ENCODE measurements at regions not wholly inside any gene's neighbourhood (a gene's known extent, or its start where the extent isn't known, plus 50 kb on each side); places are given as distances from the start of the nearest gene placed in this dataset.
"Not testable (repeated sequence)": the region's sequence is repeated elsewhere in the genome, so short reads cannot be mapped to it uniquely, and the experiment has no call there.

- Mint-ChIP-seq H3K27me3 (no peaks in the 10 kb centered on the region), H3K4me3 (no peak overlapping the region), H3K9me3 (no peaks in the 10 kb centered on the region), H3K4me1 (no peaks in the 10 kb centered on the region), H3K27ac (no peak overlapping the region), H3K36me3 (ENCODE audit: low read depth) (no peaks in the 10 kb centered on the region)
- ChIA-PET CTCF (no interaction called here), POLR2A (no interaction called here)
- DNase-seq = no peak
- intact Hi-C loops (cut with micrococcal nuclease) = no loop called here
- TF ChIP-seq CTCF (IDR thresholded peaks at IDR 0.05) = no peak
- ATAC-seq (ENCODE audit: low read depth) = no peak
These were observed 75.1 kb upstream of the NUDT10 start for GRCh38 chrX:51257490-51257889.

GRCh38 chrX:51262271-51262670, 70.4 kb upstream of the NUDT10 start:
- intact Hi-C loops (cut with micrococcal nuclease); DNase-seq; CTCF ChIA-PET: not testable (repeated sequence)

DNA sequence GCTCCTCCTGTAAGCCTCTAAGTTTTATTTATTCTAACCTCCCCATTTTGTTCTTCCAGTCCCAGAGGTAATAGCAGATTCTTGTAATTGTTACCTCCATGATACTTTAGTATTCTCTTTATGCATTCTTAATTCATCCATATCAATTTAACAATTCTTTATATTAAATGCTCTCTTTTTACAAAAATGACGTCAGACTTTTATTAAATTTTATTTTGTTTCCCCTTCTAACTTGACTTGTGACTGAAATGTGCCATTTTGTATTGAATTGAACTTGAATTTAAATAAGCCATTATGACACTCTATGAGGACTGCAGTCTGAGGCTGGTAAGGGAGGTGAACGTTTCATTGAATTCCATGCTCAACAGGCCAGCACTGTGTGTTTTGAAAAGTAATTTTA, 60.0 kb upstream of the NUDT10 start:
- intact Hi-C loops (cut with micrococcal nuclease) = no loop called here
- Mint-ChIP-seq H3K4me3 (no peak overlapping the region), H3K27ac (no peak overlapping the region), H3K9me3 (no peaks in the 10 kb centered on the region), H3K4me1 (no peaks in the 10 kb centered on the region), H3K27me3 (no peaks in the 10 kb centered on the region), H3K36me3 (ENCODE audit: low read depth) (no peaks in the 10 kb centered on the region)
- ATAC-seq (ENCODE audit: low read depth) (no peak), DNase-seq (no peak)
- ChIA-PET POLR2A (no interaction called here), CTCF (no interaction called here)
- TF ChIP-seq CTCF (IDR thresholded peaks at IDR 0.05) = no peak

More at GRCh38 chrX:51262271-51262670, 70.4 kb upstream of the NUDT10 start:
- ATAC-seq (ENCODE audit: low read depth); POLR2A ChIA-PET; H3K27me3 Mint-ChIP-seq; H3K9me3 Mint-ChIP-seq; H3K36me3 Mint-ChIP-seq (ENCODE audit: low read depth); H3K4me3 Mint-ChIP-seq; H3K27ac Mint-ChIP-seq; H3K4me1 Mint-ChIP-seq: not testable (repeated sequence)

DNA sequence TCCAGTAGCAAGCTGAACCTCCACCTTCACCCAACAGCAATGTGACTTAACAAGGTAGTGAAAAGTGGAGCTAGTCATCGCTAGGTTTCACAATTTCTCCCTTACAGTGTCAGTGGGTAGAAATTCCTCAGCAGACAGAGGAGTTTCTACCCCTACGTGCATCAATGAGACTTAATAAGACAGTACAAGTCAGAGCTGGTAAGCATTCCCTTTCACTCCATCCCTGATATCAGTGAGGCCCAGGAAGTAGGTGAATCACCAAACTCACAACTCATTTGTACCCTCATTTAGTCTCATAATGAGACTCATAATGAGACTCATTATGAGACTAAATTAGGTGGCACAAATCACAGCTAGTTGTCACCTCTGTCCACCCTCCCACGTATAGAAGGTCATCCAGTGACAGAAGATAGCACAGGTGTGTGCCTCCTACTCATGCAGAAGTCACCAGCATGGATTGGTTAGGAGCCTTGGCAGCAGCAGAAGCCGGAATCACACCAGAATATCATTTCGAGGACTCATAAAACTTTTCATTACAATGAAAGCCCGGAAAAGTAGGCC, 50.8 kb upstream of the NUDT10 start:
- Mint-ChIP-seq H3K27me3 (no peaks in the 10 kb centered on the region), H3K27ac (no peak overlapping the region), H3K4me1 (no peaks in the 10 kb centered on the region), H3K36me3 (ENCODE audit: low read depth) (no peaks in the 10 kb centered on the region), H3K4me3 (no peak overlapping the region), H3K9me3 (no peaks in the 10 kb centered on the region)
- no peak for ATAC-seq (ENCODE audit: low read depth)
- DNase-seq = no peak
- intact Hi-C loops (cut with micrococcal nuclease) = no loop called here
- no peak for TF ChIP-seq CTCF (IDR thresholded peaks at IDR 0.05)
- CTCF ChIA-PET = no interaction called here
- POLR2A ChIA-PET = no interaction called here

Data from activated B cell treated with CpG ODN at 0.5 μM for 24 hours (primary cell).